ENCODE measurements at regions not wholly inside any gene's neighbourhood (a gene's known extent, or its start where the extent isn't known, plus 50 kb on each side); places are given as distances from the start of the nearest gene placed in this dataset.

- no peaks in the 10 kb centered on the region for H3K4me1 Mint-ChIP-seq
- peaks cover 6 to 32% (median 16%) of the 10 kb centered on the region in 5 donors for H3K27me3 Mint-ChIP-seq
- no peak overlapping the region for H3K27ac Mint-ChIP-seq
- no peak overlapping the region for H3K4me3 Mint-ChIP-seq
- ATAC-seq (no peak), DNase-seq (no peak)
- H3K36me3 Mint-ChIP-seq: no peaks in the 10 kb centered on the region
- POLR2A ChIA-PET: no interaction called here
- H3K9me3 Mint-ChIP-seq: peaks cover 0 to 12% (median 4%) of the 10 kb centered on the region in 9 donors
Observed at GRCh38 chr10:125551247-125551646, 131.7 kb downstream of the TEX36 start.

DNA sequence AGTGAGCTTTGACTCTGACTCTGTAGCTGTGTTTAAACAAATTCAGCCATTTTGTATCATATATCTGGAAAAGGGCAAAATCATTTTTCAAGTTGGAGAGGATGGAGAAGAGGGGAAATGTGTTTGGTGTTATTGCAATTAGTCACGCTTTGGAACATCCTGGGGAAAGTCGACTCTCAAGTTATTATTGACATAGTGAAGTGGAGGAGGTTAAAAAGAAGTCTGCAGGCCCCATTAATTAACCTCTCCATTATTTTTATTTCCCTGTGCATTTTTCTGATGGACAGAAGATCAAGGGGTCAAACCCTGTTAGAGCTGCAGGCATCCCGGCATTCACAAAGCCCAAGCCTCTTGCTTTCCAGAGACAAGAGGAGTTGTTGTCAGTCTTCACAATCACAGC is 132.6 kb downstream of the TEX36 start:
- no peak overlapping the region for H3K27ac Mint-ChIP-seq
- peaks cover 5 to 29% (median 12%) of the 10 kb centered on the region in 5 donors for H3K27me3 Mint-ChIP-seq
- H3K36me3 Mint-ChIP-seq: no peaks in the 10 kb centered on the region
- H3K4me1 Mint-ChIP-seq: no peaks in the 10 kb centered on the region
- H3K9me3 Mint-ChIP-seq: peaks cover 0 to 12% (median 4%) of the 10 kb centered on the region in 9 donors
- ATAC-seq: no peak
- H3K4me3 Mint-ChIP-seq: no peak overlapping the region
- POLR2A ChIA-PET: no interaction called here
- DNase-seq: no peak

DNA sequence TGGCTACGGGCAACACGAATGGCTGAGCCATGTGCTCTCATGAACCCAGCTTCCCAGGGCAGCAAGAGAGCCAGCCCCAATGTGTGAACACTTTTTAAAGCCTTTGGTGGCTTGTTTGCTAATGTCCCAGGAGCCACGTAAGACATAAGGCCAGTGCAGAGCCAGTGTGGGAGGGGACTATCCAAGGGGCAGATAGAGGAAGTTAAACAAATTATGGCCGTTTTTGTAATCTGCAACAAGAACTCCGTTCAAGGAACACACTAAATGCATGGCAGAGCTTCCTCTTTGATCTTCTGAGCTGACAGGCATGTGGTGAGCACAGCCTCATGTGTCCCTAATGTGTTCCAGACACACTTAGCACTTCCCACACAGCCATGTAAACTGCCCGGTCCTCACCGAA is 133.3 kb downstream of the TEX36 start:
- DNase-seq: no peak
- Mint-ChIP-seq H3K36me3 (no peaks in the 10 kb centered on the region), H3K27ac (no peak overlapping the region), H3K27me3 (peaks cover 3 to 30% (median 10%) of the 10 kb centered on the region in 5 donors), H3K4me3 (no peak overlapping the region), H3K4me1 (no peaks in the 10 kb centered on the region), H3K9me3 (peaks cover 0 to 10% (median 3%) of the 10 kb centered on the region in 9 donors)
- no peak for ATAC-seq
- POLR2A ChIA-PET: no interaction called here

DNA sequence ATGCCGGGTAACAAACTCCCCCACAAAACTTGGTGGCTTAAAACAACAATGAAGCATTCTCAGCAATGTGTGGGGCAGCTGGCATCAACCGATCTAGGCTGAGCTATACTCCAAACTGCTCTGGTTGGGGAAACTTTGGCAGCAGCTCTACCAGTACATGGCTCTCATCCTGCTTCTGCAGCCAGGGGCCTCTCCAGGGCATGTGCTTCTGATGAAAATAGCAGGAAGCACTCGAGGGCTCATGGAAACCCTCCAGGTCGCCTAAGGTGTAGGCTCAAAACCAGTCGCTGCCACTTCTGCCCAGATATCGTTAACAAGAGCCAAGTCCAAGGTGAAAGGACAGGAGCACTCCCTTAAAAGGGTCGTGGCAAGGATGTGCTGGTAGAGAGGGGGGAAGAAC is 134.1 kb downstream of the TEX36 start:
- H3K9me3 Mint-ChIP-seq: peaks cover 0 to 10% (median 0%) of the 10 kb centered on the region in 9 donors
- H3K27me3 Mint-ChIP-seq: peaks cover 0 to 34% (median 10%) of the 10 kb centered on the region in 5 donors
- no peak for DNase-seq
- POLR2A ChIA-PET: no interaction called here
- H3K4me1 Mint-ChIP-seq: no peaks in the 10 kb centered on the region
- no peak overlapping the region for H3K4me3 Mint-ChIP-seq
- no peaks in the 10 kb centered on the region for H3K36me3 Mint-ChIP-seq
- peak overlapping the region in 1 of 10 donors; percentile 31 for H3K27ac Mint-ChIP-seq
- no peak for ATAC-seq

DNA sequence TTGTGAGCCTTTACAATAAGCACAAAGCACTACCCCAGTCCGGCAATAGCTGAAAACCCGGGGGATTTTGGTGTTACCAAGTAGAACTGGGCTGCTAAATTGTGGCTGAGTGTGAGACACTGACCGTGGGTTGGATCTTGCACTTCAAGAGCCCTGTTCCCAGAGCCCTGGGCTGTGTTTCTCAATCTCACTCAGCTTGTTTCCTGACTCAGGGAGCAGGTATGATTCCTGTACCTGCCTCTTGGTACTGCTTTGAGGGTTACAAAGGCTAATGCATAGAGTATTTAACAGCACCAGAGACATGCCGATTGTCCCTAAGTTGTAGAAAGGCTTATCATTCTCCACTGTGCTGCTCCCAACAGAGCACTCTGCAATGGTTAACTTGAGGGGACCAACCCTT is 134.6 kb downstream of the TEX36 start:
- POLR2A ChIA-PET: no interaction called here
- DNase-seq (no peak), ATAC-seq (no peak)
- Mint-ChIP-seq H3K27ac (peak overlapping the region in 1 of 10 donors; percentile 31), H3K27me3 (peaks cover 0 to 34% (median 10%) of the 10 kb centered on the region in 5 donors), H3K4me1 (no peaks in the 10 kb centered on the region), H3K36me3 (no peaks in the 10 kb centered on the region), H3K9me3 (peaks cover 0 to 8% (median 0%) of the 10 kb centered on the region in 9 donors), H3K4me3 (no peak overlapping the region)

GRCh38 chr10:125547010-125547650 is 135.8 kb downstream of the TEX36 start:
- POLR2A ChIA-PET: no interaction called here
- no peaks in the 10 kb centered on the region for H3K36me3 Mint-ChIP-seq
- H3K27me3 Mint-ChIP-seq: peaks cover 0 to 34% (median 10%) of the 10 kb centered on the region in 5 donors
- H3K4me1 Mint-ChIP-seq: no peaks in the 10 kb centered on the region
- no peak overlapping the region for H3K27ac Mint-ChIP-seq
- ATAC-seq (no peak), DNase-seq (no peak)
- no peaks in the 10 kb centered on the region for H3K9me3 Mint-ChIP-seq
- no peak overlapping the region for H3K4me3 Mint-ChIP-seq

GRCh38 chr10:125543796-125544195 is 139.2 kb downstream of the TEX36 start:
- peaks cover 2 to 34% (median 6%) of the 10 kb centered on the region in 5 donors for H3K27me3 Mint-ChIP-seq

DNA sequence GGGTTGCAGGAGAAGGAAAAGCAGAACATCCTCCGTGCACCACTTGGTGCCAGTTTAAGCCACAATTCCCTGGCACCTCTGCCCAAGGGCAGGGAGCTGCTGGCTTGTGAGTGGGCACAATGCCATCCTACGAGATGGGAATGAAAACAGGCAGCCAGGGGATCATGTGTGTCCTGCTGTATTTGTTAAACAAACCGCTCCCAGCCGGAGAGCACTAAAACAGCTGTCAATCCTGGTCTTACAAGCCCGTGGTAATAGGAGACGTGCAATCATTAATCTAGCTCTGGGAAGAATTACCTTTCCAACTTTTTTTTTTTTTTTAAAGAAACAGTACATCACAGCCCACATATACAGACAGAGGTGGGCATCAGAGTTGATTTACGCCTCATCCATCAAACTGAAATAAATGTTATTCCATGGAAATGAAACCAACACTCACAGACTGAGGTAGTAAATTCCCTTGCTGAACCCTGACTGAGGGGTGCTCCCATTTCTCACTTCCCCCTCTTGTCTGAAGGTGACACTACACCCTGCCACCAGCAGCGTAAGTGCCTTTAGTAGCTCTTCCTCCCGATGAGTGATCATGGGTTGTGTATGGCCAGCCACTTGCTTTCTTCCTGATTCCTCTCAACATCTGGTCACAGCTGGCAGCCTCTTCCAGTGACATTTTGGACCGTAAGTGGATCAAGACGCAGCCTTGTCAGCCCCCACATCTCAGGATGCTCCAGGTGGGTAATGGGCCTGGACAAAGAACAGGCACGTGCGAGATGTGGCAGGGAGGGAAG is 143.8 kb downstream of the TEX36 start:
- H3K27ac Mint-ChIP-seq: no peak overlapping the region
- no peaks in the 10 kb centered on the region for H3K36me3 Mint-ChIP-seq
- POLR2A ChIA-PET: no interaction called here
- H3K4me1 Mint-ChIP-seq: no peaks in the 10 kb centered on the region
- DNase-seq (no peak), ATAC-seq (no peak)
- no peak overlapping the region for H3K4me3 Mint-ChIP-seq
- no peaks in the 10 kb centered on the region for H3K9me3 Mint-ChIP-seq
- H3K27me3 Mint-ChIP-seq: peaks cover 0 to 31% (median 7%) of the 10 kb centered on the region in 5 donors

More at GRCh38 chr10:125543796-125544195, 139.2 kb downstream of the TEX36 start:
- Mint-ChIP-seq H3K36me3 (no peaks in the 10 kb centered on the region), H3K4me3 (no peak overlapping the region), H3K27ac (peak overlapping the region in 1 of 10 donors; percentile 4), H3K9me3 (no peaks in the 10 kb centered on the region), H3K4me1 (no peaks in the 10 kb centered on the region)
- no peak for DNase-seq
- POLR2A ChIA-PET: no interaction called here
- ATAC-seq: no peak

GRCh38 chr10:125536236-125536635 is 146.7 kb downstream of the TEX36 start:
- ATAC-seq: no peak
- no peaks in the 10 kb centered on the region for H3K9me3 Mint-ChIP-seq
- H3K27ac Mint-ChIP-seq: no peak overlapping the region
- H3K27me3 Mint-ChIP-seq: peaks cover 0 to 33% (median 4%) of the 10 kb centered on the region in 5 donors
- no peaks in the 10 kb centered on the region for H3K4me1 Mint-ChIP-seq
- no peak overlapping the region for H3K4me3 Mint-ChIP-seq
- no peaks in the 10 kb centered on the region for H3K36me3 Mint-ChIP-seq
- DNase-seq: no peak
- POLR2A ChIA-PET: no interaction called here

DNA sequence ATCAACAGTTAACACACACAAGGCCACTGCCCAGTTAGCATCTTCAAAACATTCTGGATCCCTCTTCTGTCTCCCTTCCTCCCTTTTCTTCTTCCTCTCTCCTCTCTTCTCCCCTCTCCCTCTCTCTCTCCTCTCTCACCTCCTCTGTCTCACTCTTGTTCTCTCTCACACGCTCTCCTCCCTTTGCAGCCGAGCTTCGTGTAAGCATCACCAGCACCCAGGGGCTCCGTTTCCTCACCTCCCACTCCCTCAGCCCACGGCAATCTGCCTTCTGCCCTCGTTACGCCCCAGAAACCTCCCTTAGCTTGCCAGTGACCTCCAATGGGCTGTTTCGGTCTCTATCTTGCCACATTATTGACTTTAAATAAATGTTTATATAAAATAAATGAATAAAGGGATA is 147.4 kb downstream of the TEX36 start:
- POLR2A ChIA-PET: no interaction called here
- Mint-ChIP-seq H3K4me3 (no peak overlapping the region), H3K9me3 (no peaks in the 10 kb centered on the region), H3K27me3 (peaks cover 0 to 30% (median 4%) of the 10 kb centered on the region in 5 donors), H3K36me3 (no peaks in the 10 kb centered on the region), H3K4me1 (no peaks in the 10 kb centered on the region), H3K27ac (no peak overlapping the region)
- DNase-seq (no peak), ATAC-seq (no peak)

- POLR2A ChIA-PET: no interaction called here
- no peak overlapping the region for H3K4me3 Mint-ChIP-seq
Observed at GRCh38 chr10:125534515-125534914, 148.4 kb downstream of the TEX36 start.

GRCh38 chr10:125533866-125534265 is 149.1 kb downstream of the TEX36 start:
- no peaks in the 10 kb centered on the region for H3K36me3 Mint-ChIP-seq
- H3K9me3 Mint-ChIP-seq: no peaks in the 10 kb centered on the region
- no peak overlapping the region for H3K4me3 Mint-ChIP-seq
- DNase-seq (no peak), ATAC-seq (no peak)
- H3K27ac Mint-ChIP-seq: no peak overlapping the region
- POLR2A ChIA-PET: no interaction called here
- no peaks in the 10 kb centered on the region for H3K4me1 Mint-ChIP-seq
- H3K27me3 Mint-ChIP-seq: peaks cover 0 to 24% (median 7%) of the 10 kb centered on the region in 5 donors

More at GRCh38 chr10:125534515-125534914, 148.4 kb downstream of the TEX36 start:
- Mint-ChIP-seq H3K27ac (no peak overlapping the region), H3K27me3 (peaks cover 0 to 21% (median 5%) of the 10 kb centered on the region in 5 donors), H3K4me1 (no peaks in the 10 kb centered on the region), H3K9me3 (no peaks in the 10 kb centered on the region), H3K36me3 (no peaks in the 10 kb centered on the region)
- ATAC-seq (no peak), DNase-seq (no peak)

DNA sequence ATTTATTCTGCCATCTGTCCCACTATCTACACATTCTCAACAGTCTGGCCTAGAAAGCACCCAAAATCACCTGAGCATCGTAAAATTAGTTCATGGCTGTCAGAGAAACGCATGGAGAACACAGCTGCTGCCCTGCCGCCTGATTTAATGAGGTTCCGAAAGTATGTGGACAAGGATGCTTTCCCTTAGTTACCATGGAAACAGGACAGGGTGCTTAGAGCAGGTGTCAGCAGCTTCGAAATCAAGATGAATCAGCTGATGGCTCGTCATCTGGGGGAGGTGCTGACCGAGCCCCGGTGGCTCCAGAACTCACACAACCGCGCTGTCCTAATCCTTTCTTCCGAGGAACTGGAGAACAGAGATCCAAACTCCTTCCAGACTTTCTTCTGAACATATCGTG is 151.5 kb downstream of the TEX36 start:
- Mint-ChIP-seq H3K27me3 (peaks cover 2 to 27% (median 5%) of the 10 kb centered on the region in 5 donors), H3K27ac (no peak overlapping the region), H3K9me3 (no peaks in the 10 kb centered on the region), H3K4me1 (no peaks in the 10 kb centered on the region), H3K4me3 (no peak overlapping the region), H3K36me3 (no peaks in the 10 kb centered on the region)
- ATAC-seq (no peak), DNase-seq (no peak)
- POLR2A ChIA-PET: no interaction called here

All from naive thymus-derived CD8-positive, alpha-beta T cell (primary cell).